ENCODE measurements at regions not wholly inside any gene's neighbourhood (a gene's known extent, or its start where the extent isn't known, plus 50 kb on each side); places are given as distances from the start of the nearest gene placed in this dataset.

DNA sequence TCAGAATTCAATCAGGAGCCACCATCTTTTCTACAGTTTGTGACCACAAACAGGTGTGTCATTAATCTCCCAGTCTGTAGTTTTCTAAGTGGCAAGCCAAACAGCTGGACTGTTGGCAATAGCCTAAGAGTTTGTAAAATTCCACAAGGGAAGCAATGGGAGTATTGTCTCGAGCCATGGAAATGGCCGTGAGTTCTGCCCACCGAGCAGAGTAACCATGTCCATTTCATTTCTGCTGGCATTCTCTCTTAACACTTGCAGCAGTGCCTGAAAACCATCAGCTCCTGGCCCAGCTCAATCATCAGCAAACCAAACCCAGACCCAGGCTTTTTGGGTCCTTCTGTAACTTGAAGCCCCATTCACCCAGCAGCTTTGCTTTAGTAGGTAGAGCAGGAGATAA lies 387.8 kb upstream of the CDH7 start:
- Histone ChIP-seq H2AFZ (ENCODE audit: low read length) (no peak overlapping the region), H3K4me2 (ENCODE audit: extremely low read depth, insufficient read depth, low read length) (no peak overlapping the region), H3K4me3 (replicated peaks in 1 of 4; ENCODE audit: control extremely low read depth in 1 of 4, insufficient read depth in 1 of 4, low read depth in 3 of 4, low read length in 4 of 4) (no peak overlapping the region), H3K4me1 (ENCODE audit: control insufficient read depth, extremely low read depth, insufficient read depth, low read length) (no peaks in the 10 kb centered on the region), H3K9ac (ENCODE audit: insufficient read depth, low read length) (no peak overlapping the region), H3K79me2 (ENCODE audit: control insufficient read depth, insufficient read depth, low read length) (no peaks in the 10 kb centered on the region), H3K36me3 (ENCODE audit: control insufficient read depth, insufficient read depth, low read length) (no peaks in the 10 kb centered on the region), H3K27me3 (ENCODE audit: control insufficient read depth, insufficient read depth, low read length) (no peaks in the 10 kb centered on the region), H3K27ac (ENCODE audit: insufficient read depth, low read length) (no peak overlapping the region), H3K9me3 (ENCODE audit: control insufficient read depth, insufficient read depth, low read depth, low read length) (no peaks in the 10 kb centered on the region), H4K20me1 (ENCODE audit: control insufficient read depth, extremely low read depth, insufficient read depth, low read length) (no peaks in the 10 kb centered on the region)
- TF ChIP-seq, protein P1, sequence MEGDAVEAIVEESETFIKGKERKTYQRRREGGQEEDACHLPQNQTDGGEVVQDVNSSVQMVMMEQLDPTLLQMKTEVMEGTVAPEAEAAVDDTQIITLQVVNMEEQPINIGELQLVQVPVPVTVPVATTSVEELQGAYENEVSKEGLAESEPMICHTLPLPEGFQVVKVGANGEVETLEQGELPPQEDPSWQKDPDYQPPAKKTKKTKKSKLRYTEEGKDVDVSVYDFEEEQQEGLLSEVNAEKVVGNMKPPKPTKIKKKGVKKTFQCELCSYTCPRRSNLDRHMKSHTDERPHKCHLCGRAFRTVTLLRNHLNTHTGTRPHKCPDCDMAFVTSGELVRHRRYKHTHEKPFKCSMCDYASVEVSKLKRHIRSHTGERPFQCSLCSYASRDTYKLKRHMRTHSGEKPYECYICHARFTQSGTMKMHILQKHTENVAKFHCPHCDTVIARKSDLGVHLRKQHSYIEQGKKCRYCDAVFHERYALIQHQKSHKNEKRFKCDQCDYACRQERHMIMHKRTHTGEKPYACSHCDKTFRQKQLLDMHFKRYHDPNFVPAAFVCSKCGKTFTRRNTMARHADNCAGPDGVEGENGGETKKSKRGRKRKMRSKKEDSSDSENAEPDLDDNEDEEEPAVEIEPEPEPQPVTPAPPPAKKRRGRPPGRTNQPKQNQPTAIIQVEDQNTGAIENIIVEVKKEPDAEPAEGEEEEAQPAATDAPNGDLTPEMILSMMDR (conservative IDR thresholded peaks at IDR 0.05 in 1 of 2, IDR thresholded peaks at IDR 0.05 in 1 of 2; ENCODE audit: low read depth in 1 of 2, low read length in 2 of 2), result no peak
- TF ChIP-seq EZH2 (IDR thresholded peaks at IDR 0.05; ENCODE audit: low read length, missing control alignments), result no peak
- DNase-seq (ENCODE audit: low read depth in 2 of 2), result no peak

DNA sequence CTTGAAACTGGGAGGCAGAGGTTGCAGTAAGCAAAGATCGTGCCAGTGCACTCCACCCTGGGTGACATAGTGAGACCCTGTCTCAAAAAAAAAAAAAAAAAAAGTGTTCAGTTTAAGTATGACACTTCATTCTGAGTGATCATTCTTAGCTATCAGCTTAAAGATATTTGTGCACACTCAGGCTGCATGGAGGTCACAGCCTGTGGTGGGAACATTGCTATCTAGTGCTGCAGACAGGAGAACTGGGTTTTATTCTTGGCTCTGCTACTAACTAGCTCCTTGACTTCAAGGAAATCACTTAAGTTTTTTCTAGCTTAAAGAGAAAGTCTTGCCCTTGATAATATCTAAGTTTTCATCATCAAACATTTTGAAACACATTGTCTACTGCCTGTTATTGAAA lies 391.3 kb upstream of the CDH7 start:
- no peaks in the 10 kb centered on the region for H3K9me3 ChIP-seq (ENCODE audit: control insufficient read depth, insufficient read depth, low read depth, low read length)
- no peaks in the 10 kb centered on the region for H3K36me3 ChIP-seq (ENCODE audit: control insufficient read depth, insufficient read depth, low read length)
- no peak overlapping the region for H3K4me2 ChIP-seq (ENCODE audit: extremely low read depth, insufficient read depth, low read length)
- no peak overlapping the region for H3K27ac ChIP-seq (ENCODE audit: insufficient read depth, low read length)
- H2AFZ ChIP-seq (ENCODE audit: low read length), result no peak overlapping the region
- no peak for DNase-seq (ENCODE audit: low read depth in 2 of 2)
- no peak overlapping the region for H3K9ac ChIP-seq (ENCODE audit: insufficient read depth, low read length)
- no peaks in the 10 kb centered on the region for H3K79me2 ChIP-seq (ENCODE audit: control insufficient read depth, insufficient read depth, low read length)
- H4K20me1 ChIP-seq (ENCODE audit: control insufficient read depth, extremely low read depth, insufficient read depth, low read length), result no peaks in the 10 kb centered on the region
- H3K27me3 ChIP-seq (ENCODE audit: control insufficient read depth, insufficient read depth, low read length), result no peaks in the 10 kb centered on the region
- H3K4me1 ChIP-seq (ENCODE audit: control insufficient read depth, extremely low read depth, insufficient read depth, low read length), result no peaks in the 10 kb centered on the region
- no peak overlapping the region for H3K4me3 ChIP-seq (replicated peaks in 1 of 4; ENCODE audit: control extremely low read depth in 1 of 4, insufficient read depth in 1 of 4, low read depth in 3 of 4, low read length in 4 of 4)
- no peak for TF ChIP-seq EZH2 (IDR thresholded peaks at IDR 0.05; ENCODE audit: low read length, missing control alignments)
- TF ChIP-seq, protein P1 (conservative IDR thresholded peaks at IDR 0.05 in 1 of 2, IDR thresholded peaks at IDR 0.05 in 1 of 2; ENCODE audit: low read depth in 1 of 2, low read length in 2 of 2), result no peak

DNA sequence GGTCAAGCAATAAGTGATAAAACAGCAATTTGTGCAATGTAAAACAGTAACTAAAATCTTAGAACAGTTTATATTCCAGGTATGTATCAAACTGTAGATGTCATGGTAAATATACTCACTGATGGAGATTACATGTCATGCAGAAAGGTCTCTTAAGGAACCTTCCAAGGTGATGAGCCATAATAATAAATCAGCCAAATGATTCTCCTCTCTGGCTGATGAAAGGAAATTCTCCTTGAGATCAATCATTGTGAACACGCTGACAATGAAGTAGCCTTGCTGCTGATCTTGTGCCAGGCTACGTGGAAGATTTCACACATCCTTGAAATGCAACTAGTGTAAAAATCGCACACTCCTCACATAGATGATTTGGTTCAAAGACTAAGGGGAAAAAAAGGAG lies 392.5 kb upstream of the CDH7 start:
- no peak for TF ChIP-seq EZH2 (IDR thresholded peaks at IDR 0.05; ENCODE audit: low read length, missing control alignments)
- TF ChIP-seq, protein P1 (conservative IDR thresholded peaks at IDR 0.05 in 1 of 2, IDR thresholded peaks at IDR 0.05 in 1 of 2; ENCODE audit: low read depth in 1 of 2, low read length in 2 of 2), result no peak
- no peaks in the 10 kb centered on the region for H3K4me1 ChIP-seq (ENCODE audit: control insufficient read depth, extremely low read depth, insufficient read depth, low read length)
- H3K27ac ChIP-seq (ENCODE audit: insufficient read depth, low read length), result no peak overlapping the region
- no peaks in the 10 kb centered on the region for H4K20me1 ChIP-seq (ENCODE audit: control insufficient read depth, extremely low read depth, insufficient read depth, low read length)
- no peak overlapping the region for H2AFZ ChIP-seq (ENCODE audit: low read length)
- H3K4me3 ChIP-seq (replicated peaks in 1 of 4; ENCODE audit: control extremely low read depth in 1 of 4, insufficient read depth in 1 of 4, low read depth in 3 of 4, low read length in 4 of 4), result no peak overlapping the region
- no peak for DNase-seq (ENCODE audit: low read depth in 2 of 2)
- H3K27me3 ChIP-seq (ENCODE audit: control insufficient read depth, insufficient read depth, low read length), result no peaks in the 10 kb centered on the region
- no peaks in the 10 kb centered on the region for H3K79me2 ChIP-seq (ENCODE audit: control insufficient read depth, insufficient read depth, low read length)
- no peak overlapping the region for H3K4me2 ChIP-seq (ENCODE audit: extremely low read depth, insufficient read depth, low read length)
- H3K36me3 ChIP-seq (ENCODE audit: control insufficient read depth, insufficient read depth, low read length), result no peaks in the 10 kb centered on the region
- H3K9ac ChIP-seq (ENCODE audit: insufficient read depth, low read length), result no peak overlapping the region
- H3K9me3 ChIP-seq (ENCODE audit: control insufficient read depth, insufficient read depth, low read depth, low read length), result no peaks in the 10 kb centered on the region

All from fibroblast of lung (primary cell).